ENCODE measurements at regions not wholly inside any gene's neighbourhood (a gene's known extent, or its start where the extent isn't known, plus 50 kb on each side); places are given as distances from the start of the nearest gene placed in this dataset.

DNA sequence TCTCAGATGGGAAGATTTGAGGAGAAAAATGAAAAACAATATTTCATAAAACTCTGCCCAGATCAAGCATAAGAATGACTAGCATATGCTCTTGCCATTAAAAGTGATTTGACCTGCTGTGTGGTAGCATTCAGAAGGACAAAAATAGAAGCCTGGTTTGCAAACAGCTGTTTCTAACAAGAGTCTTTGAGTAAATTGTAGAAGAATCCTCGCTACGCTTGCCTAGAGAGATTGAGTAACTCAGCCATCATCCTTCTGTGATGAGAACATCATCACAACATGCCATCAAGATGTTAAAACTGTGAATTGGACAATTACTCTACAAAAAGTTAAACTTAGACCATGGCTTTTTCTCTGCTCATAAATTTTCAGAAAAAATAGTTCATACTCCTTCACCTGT, 168.9 kb upstream of the PUDP start:
- Histone ChIP-seq H3K79me2 (ENCODE audit: control insufficient read depth, insufficient read depth, low read length) (no peaks in the 10 kb centered on the region), H3K27me3 (ENCODE audit: control insufficient read depth in 2 of 2, insufficient read depth in 2 of 2, low read length in 2 of 2) (no peaks in the 10 kb centered on the region), H3K36me3 (ENCODE audit: control insufficient read depth in 2 of 2, extremely low read depth in 1 of 2, insufficient read depth in 2 of 2, low read length in 2 of 2) (no peaks in the 10 kb centered on the region), H3K4me1 (ENCODE audit: control insufficient read depth, extremely low read depth, insufficient read depth, low read length) (no peaks in the 10 kb centered on the region), H3K9ac (replicated peaks; ENCODE audit: extremely low read depth, insufficient read depth, low read length) (no peak overlapping the region), H3K9me3 (replicated peaks; ENCODE audit: control insufficient read depth, insufficient read depth, low read length) (no peaks in the 10 kb centered on the region), H4K20me1 (replicated peaks; ENCODE audit: control insufficient read depth, extremely low read depth, insufficient read depth, low read length) (no peaks in the 10 kb centered on the region), H3K27ac (ENCODE audit: insufficient read depth, low read depth, low read length) (no peak overlapping the region), H3K4me2 (ENCODE audit: insufficient read depth, low read length) (no peak overlapping the region), H2AFZ (ENCODE audit: low read depth, low read length) (no peak overlapping the region), H3K9me1 (replicated peaks; ENCODE audit: control insufficient read depth, extremely low read depth, insufficient read depth, low read length) (no peaks in the 10 kb centered on the region), H3K4me3 (replicated peaks in 1 of 3; ENCODE audit: insufficient read depth in 1 of 3, low read depth in 1 of 3, low read length in 3 of 3) (no peak overlapping the region)
- no peak for TF ChIP-seq GATA2 (IDR thresholded peaks at IDR 0.05; ENCODE audit: insufficient read depth, insufficient read length, low read depth, low read length)
- no peak for TF ChIP-seq POLR2A (IDR thresholded peaks at IDR 0.05; ENCODE audit: low read depth, low read length)
- TF ChIP-seq, protein P1, sequence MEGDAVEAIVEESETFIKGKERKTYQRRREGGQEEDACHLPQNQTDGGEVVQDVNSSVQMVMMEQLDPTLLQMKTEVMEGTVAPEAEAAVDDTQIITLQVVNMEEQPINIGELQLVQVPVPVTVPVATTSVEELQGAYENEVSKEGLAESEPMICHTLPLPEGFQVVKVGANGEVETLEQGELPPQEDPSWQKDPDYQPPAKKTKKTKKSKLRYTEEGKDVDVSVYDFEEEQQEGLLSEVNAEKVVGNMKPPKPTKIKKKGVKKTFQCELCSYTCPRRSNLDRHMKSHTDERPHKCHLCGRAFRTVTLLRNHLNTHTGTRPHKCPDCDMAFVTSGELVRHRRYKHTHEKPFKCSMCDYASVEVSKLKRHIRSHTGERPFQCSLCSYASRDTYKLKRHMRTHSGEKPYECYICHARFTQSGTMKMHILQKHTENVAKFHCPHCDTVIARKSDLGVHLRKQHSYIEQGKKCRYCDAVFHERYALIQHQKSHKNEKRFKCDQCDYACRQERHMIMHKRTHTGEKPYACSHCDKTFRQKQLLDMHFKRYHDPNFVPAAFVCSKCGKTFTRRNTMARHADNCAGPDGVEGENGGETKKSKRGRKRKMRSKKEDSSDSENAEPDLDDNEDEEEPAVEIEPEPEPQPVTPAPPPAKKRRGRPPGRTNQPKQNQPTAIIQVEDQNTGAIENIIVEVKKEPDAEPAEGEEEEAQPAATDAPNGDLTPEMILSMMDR (IDR thresholded peaks at IDR 0.05; ENCODE audit: extremely low read depth in 1 of 2, insufficient read depth in 1 of 2, low read depth in 1 of 2, low read length in 2 of 2), result no peak
- no peak for TF ChIP-seq EZH2 (IDR thresholded peaks at IDR 0.05; ENCODE audit: borderline replicate concordance, low read depth, low read length, severe bottlenecking)
- TF ChIP-seq, protein P2, sequence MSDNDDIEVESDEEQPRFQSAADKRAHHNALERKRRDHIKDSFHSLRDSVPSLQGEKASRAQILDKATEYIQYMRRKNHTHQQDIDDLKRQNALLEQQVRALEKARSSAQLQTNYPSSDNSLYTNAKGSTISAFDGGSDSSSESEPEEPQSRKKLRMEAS (IDR thresholded peaks at IDR 0.05; ENCODE audit: insufficient read depth, insufficient read length), result no peak
- TF ChIP-seq POLR2AphosphoS5 (IDR thresholded peaks at IDR 0.05; ENCODE audit: insufficient read depth, low read depth, low read length), result no peak
- TF ChIP-seq FOS (IDR thresholded peaks at IDR 0.05; ENCODE audit: borderline replicate concordance, insufficient read depth, low read length), result no peak
- TF ChIP-seq JUN (IDR thresholded peaks at IDR 0.05; ENCODE audit: borderline replicate concordance, insufficient read depth, insufficient read length, low read depth), result no peak
- TF ChIP-seq MYC (IDR thresholded peaks at IDR 0.05; ENCODE audit: low read depth, low read length), result no peak
- no peak for DNase-seq (ENCODE audit: low read depth, low spot score)
- no TSS peak for BruUV-seq (replicated peaks)
- ChIA-PET CTCF (no interaction called here), POLR2A (no interaction called here)
- dilution Hi-C loops (cut with MboI; ENCODE audit: extremely low pct_ligation_motif_present, low sequenced_read_pairs), result no loop called here
- intact Hi-C loops (cut with micrococcal nuclease), result no loop called here
- no peak for FAIRE-seq
